ENCODE measurements at regions not wholly inside any gene's neighbourhood (a gene's known extent, or its start where the extent isn't known, plus 50 kb on each side); places are given as distances from the start of the nearest gene placed in this dataset.

- peak; percentile 31 to 83 (median 71) for TF ChIP-seq CTCF (IDR thresholded peaks at IDR 0.05 in 8 of 11, conservative IDR thresholded peaks at IDR 0.05 in 3 of 11)
- no peak for TF ChIP-seq POLR2AphosphoS5 (IDR thresholded peaks at IDR 0.05)
- TF ChIP-seq POLR2A (IDR thresholded peaks at IDR 0.05), result no peak
Observed at GRCh38 chr14:54175298-54175942, 218.8 kb upstream of the BMP4 start.

All from spleen (tissue), 7 donors.